Activated B cell treated with CpG ODN at 0.5 μM for 24 hours (primary cell): ENCODE measurements at regions not wholly inside any gene's neighbourhood (a gene's known extent, or its start where the extent isn't known, plus 50 kb on each side); places are given as distances from the start of the nearest gene placed in this dataset.
"Not testable (repeated sequence)": the region's sequence is repeated elsewhere in the genome, so short reads cannot be mapped to it uniquely, and the experiment has no call there.

Source experiments
- ATAC-seq: fragments of 200-7000 bp; cut with Tn5 transposase; one replicate; pipeline ENCODE4 v1.10.0; 2021; ENCODE audit warnings: low read depth, mild to moderate bottlenecking, moderate library complexity
- CTCF ChIA-PET: fragments of 350-600 bp; sonication (Branson Sonifier 250); formaldehyde crosslinking; loops from one replicate; lab custom pipeline; 2021; ENCODE audit warnings: antibody characterized with exemption; lab: Charles Lee
- POLR2A ChIA-PET: fragments of 350-600 bp; sonication (Branson Sonifier 250); formaldehyde crosslinking; loops from one replicate; lab custom pipeline; 2021; ENCODE audit warnings: antibody characterized with exemption; lab: Charles Lee
- DNase-seq: peaks from one replicate; pipeline ENCODE4 v3.0.0; 2022
- H3K27ac Mint-ChIP-seq: one replicate; pipeline ENCODE4 v1.8.0; 2020; ENCODE audit warnings: mixed read lengths
- H3K27me3 Mint-ChIP-seq: one replicate; pipeline ENCODE4 v1.8.0; 2021; ENCODE audit warnings: mixed read lengths
- H3K36me3 Mint-ChIP-seq: one replicate; pipeline ENCODE4 v1.8.0; 2021; ENCODE audit warnings: low read depth, mixed read lengths
- H3K4me1 Mint-ChIP-seq: one replicate; pipeline ENCODE4 v1.8.0; 2021; ENCODE audit warnings: mixed read lengths
- H3K4me3 Mint-ChIP-seq: one replicate; pipeline ENCODE4 v1.8.0; 2020; ENCODE audit warnings: mild to moderate bottlenecking, mixed read lengths
- H3K9me3 Mint-ChIP-seq: one replicate; pipeline ENCODE4 v1.8.0; 2020; ENCODE audit warnings: mixed read lengths
- CTCF ChIP-seq: fragments of 200-600 bp; IDR thresholded peaks from one replicate; pipeline ENCODE4 v1.8.0; 2022; ENCODE audit warnings: antibody characterized with exemption, mild to moderate bottlenecking
- intact Hi-C: fragments of 100-400 bp; cut with micrococcal nuclease; formaldehyde crosslinking; loops from one replicate; pipeline ENCODE4 v1.15.1; 2024

GRCh38 chrX:17968367-17968766, 107.3 kb upstream of the RAI2 start:
- ATAC-seq (no peak), DNase-seq (no peak)
- TF ChIP-seq CTCF, result no peak
- Mint-ChIP-seq H3K36me3 (no peaks in the 10 kb centered on the region), H3K4me1 (no peaks in the 10 kb centered on the region), H3K9me3 (no peaks in the 10 kb centered on the region), H3K27me3 (no peaks in the 10 kb centered on the region), H3K27ac (no peak overlapping the region), H3K4me3 (no peak overlapping the region)
- intact Hi-C loops, result no loop called here
- CTCF ChIA-PET, result no interaction called here
- POLR2A ChIA-PET, result no interaction called here

- Mint-ChIP-seq H3K9me3 (no peaks in the 10 kb centered on the region), H3K36me3 (no peaks in the 10 kb centered on the region), H3K4me1 (no peaks in the 10 kb centered on the region), H3K4me3 (no peak overlapping the region), H3K27me3 (no peaks in the 10 kb centered on the region), H3K27ac (no peak overlapping the region)
- no peak for DNase-seq
- CTCF ChIA-PET, result no interaction called here
- no peak for ATAC-seq
- POLR2A ChIA-PET, result no interaction called here
- no peak for TF ChIP-seq CTCF
- intact Hi-C loops, result no loop called here
Observed at GRCh38 chrX:17967888-17968287, 106.8 kb upstream of the RAI2 start.

- no peaks in the 10 kb centered on the region for H3K4me1 Mint-ChIP-seq
- no peaks in the 10 kb centered on the region for H3K36me3 Mint-ChIP-seq
- no peak for DNase-seq
- H3K4me3 Mint-ChIP-seq, result no peak overlapping the region
- no peaks in the 10 kb centered on the region for H3K27me3 Mint-ChIP-seq
- ChIA-PET POLR2A (no interaction called here), CTCF (no interaction called here)
- TF ChIP-seq CTCF, result no peak
- no peak overlapping the region for H3K27ac Mint-ChIP-seq
- intact Hi-C loops, result no loop called here
- H3K9me3 Mint-ChIP-seq, result no peaks in the 10 kb centered on the region
- no peak for ATAC-seq
Observed at GRCh38 chrX:17964871-17965270, 103.8 kb upstream of the RAI2 start.

- Mint-ChIP-seq H3K9me3 (no peaks in the 10 kb centered on the region), H3K27me3 (no peaks in the 10 kb centered on the region), H3K4me1 (no peaks in the 10 kb centered on the region), H3K36me3 (no peaks in the 10 kb centered on the region), H3K27ac (no peak overlapping the region), H3K4me3 (no peak overlapping the region)
- POLR2A ChIA-PET, result no interaction called here
- ATAC-seq (no peak), DNase-seq (no peak)
- no peak for TF ChIP-seq CTCF
- CTCF ChIA-PET, result no interaction called here
- intact Hi-C loops, result no loop called here
Observed at GRCh38 chrX:17960891-17961290, 99.8 kb upstream of the RAI2 start.

- POLR2A ChIA-PET, result no interaction called here
- H3K27me3 Mint-ChIP-seq, result no peaks in the 10 kb centered on the region
- no peaks in the 10 kb centered on the region for H3K4me1 Mint-ChIP-seq
- CTCF ChIA-PET, result interaction anchor here (0.9 to 1.1 kb wide), 2 partner anchors 11 to 433 kb away, joined by 3 read pairs; no protein-coding TSS in a partner anchor
- TF ChIP-seq CTCF, result no peak
- H3K27ac Mint-ChIP-seq, result no peak overlapping the region
- intact Hi-C loops, result loop anchor here (5.0 kb wide), 1 partner anchor 432 kb away; no protein-coding TSS in a partner anchor
- DNase-seq (no peak), ATAC-seq (no peak)
- no peak overlapping the region for H3K4me3 Mint-ChIP-seq
- H3K36me3 Mint-ChIP-seq, result no peaks in the 10 kb centered on the region
- H3K9me3 Mint-ChIP-seq, result no peaks in the 10 kb centered on the region
Observed at GRCh38 chrX:17944833-17945497, 83.9 kb upstream of the RAI2 start.

GRCh38 chrX:17941171-17941570, 80.1 kb upstream of the RAI2 start:
- H3K4me3 Mint-ChIP-seq, H3K27me3 Mint-ChIP-seq, intact Hi-C loops, H3K4me1 Mint-ChIP-seq, H3K36me3 Mint-ChIP-seq, H3K27ac Mint-ChIP-seq, POLR2A ChIA-PET, DNase-seq, ATAC-seq, H3K9me3 Mint-ChIP-seq, CTCF ChIA-PET: not testable (repeated sequence)
